ENCODE measurements at regions not wholly inside any gene's neighbourhood (a gene's known extent, or its start where the extent isn't known, plus 50 kb on each side); places are given as distances from the start of the nearest gene placed in this dataset.

DNA sequence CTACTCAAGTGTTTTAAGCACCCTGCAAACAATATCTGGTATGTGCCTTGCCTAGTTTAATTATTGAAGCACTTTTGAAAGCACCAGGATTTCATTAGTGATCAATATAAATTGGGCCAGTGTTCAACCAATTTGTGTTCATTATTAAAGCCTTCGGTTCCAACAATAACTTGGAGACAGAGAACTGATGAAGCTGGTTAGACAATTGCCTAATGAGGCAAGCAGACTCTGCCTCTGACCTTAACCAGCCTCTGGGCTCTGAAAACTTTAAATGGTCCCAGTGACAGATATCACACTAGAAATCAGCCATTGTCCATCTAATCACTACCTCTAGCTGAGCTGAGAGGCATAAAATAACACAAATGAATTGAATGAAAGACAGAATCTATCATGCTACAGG, 139.9 kb upstream of the CNTN6 start:
- no peak for DNase-seq

DNA sequence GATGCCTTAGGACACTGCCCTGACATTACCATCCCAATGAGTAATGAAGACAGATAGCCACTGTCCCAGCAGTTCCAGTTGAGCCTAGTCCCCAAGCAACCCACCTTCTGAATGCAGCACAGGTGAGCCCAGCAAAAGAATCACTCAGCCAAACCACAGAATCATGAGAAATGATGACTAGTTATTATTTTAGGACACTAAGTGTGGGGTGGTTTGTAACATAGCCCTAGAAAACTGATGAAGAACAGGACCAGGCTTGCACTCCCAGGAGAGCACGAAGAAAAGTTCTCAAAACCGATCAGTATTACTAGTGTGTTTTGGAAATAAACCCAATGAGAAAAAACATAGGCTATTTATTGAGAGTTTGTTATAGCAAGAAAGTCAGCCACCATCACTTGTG, 129.6 kb upstream of the CNTN6 start:
- DNase-seq, result no peak

DNA sequence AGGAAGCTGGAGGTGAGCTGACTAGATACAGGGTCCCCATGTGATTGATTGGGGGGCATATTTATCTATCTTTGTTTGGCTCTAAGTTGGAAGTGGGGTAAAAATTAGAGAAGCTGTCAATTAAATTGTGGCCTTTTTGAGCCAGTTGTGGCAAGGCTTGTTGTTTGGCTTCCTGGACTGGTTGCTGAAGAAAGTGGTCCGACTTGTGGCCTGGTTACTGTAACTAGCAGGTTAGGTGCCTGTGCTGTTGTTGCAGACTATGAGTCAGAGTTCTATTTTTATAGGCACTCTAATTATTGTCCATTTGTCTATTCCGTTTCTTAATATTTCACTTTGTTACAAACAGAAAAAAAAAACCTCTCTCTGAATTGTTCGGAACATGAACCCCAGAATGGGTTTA, 129.1 kb upstream of the CNTN6 start:
- no peak for DNase-seq

DNA sequence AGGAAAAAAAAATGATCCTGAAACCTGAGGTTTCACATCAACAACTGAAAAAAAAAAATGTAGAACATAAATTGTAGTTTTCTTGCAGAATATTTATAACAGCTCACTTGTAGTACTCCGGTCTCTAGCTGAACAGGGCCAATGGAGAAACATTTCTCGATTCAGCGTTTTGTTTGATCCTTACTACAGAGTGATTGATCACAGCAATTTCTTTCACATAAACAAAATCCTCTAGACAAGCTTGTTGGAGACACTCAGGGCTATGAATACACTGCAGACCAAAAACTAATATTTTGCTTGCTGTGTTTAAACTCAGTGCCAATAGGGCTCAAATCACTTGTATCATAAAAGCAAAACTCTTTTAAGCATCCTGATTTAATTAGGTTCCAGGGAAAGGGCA, 127.0 kb upstream of the CNTN6 start:
- no peak for DNase-seq

DNA sequence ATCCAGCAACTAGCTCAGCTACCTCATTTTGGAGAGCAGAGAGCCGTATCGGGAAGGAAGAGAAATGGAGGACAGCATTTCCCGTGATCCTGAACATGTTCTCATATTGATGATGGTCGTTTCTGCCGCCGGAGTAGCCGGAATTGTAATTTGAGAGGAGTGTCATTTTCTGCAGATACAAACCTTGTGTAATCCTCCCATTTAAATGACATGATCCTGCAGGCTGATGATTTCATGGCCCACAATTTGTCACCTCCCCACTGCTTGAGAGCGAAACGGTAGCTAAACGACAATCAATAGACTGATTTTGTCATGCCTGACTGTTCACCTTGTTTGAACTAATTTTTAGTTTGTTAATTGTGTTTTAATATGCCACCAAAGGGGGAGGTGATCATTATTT, 126.5 kb upstream of the CNTN6 start:
- no peak for DNase-seq

DNA sequence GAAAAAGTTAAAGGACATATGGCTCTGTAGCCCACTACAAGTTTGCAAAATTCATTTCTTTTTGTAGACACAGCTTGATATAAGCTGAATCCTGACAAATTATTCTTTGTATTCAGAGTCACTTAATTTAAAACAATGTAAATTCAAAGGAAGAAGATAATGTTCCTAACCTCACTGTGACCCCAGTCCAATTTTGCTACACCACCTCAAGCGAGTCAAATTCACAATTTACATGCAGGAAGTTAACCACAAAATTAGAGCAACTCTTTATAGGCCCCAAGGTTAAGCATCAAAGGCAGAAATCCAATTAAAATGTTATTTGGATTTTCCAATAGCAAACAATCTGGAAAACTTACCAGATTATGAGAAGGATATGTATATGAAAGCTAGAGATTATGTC, 119.5 kb upstream of the CNTN6 start:
- DNase-seq, result no peak

DNA sequence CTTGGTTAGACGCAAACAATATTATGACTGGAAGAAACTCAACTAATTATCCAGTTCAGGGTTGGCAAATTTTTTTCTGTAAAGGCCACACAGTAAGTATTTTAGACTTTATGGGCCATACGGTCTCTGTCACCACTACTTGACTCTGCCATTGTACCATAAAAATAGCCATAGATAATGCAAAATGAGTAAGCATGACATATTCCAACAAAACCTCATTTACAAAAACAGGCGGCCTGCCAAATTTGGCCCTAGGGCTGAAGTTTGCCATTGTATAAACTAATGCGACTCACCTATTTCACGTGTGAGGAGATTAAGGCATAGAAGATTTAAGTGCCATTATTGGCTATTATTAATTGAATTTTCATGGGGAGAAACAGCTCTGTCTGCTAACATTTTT, 116.8 kb upstream of the CNTN6 start:
- no peak for DNase-seq

DNA sequence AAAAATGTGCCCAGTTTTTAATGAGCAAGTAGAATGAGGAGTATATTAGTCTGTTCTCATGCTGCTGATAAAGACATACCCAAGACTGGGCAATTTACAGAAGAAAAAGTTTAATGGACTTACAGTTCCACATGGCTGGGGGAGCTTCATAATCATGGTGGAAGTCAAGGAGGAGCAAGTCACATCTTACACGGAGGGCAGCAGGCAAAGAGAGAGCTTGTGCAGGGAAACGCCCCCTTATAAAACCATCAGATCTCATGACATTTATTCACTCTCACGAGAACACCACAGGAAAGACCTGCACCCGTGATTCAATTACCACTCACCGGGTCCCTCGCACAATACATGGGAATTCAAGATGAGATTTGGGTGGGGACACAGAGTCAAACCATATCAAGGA, 111.7 kb upstream of the CNTN6 start:
- no peak for DNase-seq

DNA sequence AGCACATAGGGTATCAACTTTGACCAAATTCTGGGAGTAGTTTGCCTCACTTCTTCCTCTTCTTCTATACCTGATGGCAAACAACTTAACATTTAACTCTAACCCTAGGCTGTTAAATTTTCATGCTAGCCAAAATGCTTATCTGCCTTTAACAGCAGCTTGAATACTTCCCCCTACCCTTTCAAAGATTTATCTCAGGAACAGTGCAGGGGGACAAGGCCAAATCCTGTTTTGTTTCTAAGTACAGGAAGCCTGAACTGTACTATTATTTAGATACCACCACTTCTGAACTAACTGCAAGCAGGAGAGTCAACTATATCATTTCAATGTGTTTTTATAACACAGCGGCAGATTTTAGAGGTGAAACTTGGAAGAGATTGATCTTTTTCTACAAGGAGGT, 104.0 kb upstream of the CNTN6 start:
- DNase-seq, result no peak

DNA sequence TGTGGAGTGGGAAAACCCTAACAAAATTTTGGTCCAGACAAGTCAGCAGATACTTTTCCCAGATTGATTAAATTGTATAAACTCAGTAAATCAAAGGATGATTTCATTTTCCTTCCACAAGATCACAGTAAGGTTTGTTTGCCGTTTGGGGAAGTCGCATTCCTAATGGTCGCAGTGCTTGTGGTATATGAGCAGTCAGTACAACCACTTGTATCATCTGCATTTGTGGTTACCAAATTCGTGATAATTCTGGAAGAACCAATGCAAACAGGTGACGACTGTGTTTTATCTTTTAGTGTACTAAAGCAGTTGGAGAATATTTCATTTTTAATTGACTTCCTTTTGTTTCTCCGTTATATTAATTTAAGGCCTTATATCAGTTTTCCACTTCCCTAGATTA, 100.0 kb upstream of the CNTN6 start:
- DNase-seq, result no peak

DNA sequence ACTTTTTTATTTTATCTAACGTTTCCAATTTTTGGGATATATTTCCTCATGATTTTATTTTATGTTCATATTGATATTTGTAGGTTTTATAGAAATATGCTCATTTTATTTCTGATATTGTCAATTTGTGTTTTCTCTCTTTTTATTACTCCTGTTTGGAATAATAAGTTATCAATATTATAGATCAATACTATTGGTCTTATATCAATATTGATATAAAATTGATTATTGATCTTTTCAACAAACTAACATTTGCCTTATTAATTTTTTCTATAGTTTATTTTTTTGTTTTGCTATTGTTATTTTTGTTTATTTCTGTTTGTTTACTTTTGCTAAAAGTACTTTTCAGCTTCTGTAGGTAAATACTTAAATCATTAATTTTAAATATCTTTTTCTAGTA, 90.8 kb upstream of the CNTN6 start:
- DNase-seq, result no peak

DNA sequence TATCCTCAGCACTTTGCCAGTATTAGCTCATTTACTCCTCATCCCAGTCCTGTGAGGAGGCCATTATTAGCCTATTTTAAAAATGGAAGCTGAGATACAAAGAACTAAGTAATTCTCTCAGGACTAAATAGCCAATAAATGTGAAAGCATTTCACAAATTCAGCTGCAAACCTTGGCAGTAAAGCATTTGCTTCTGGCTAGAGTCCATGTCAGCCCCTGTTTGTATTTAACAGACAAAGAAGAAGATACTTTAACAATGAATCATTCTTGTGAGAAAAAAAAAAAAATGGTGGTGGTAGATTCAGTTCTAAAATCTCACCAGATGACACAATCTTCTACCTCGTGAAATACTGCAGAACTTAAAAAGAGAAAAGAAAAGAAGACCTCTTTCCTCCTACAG, 85.0 kb upstream of the CNTN6 start:
- no peak for DNase-seq

DNA sequence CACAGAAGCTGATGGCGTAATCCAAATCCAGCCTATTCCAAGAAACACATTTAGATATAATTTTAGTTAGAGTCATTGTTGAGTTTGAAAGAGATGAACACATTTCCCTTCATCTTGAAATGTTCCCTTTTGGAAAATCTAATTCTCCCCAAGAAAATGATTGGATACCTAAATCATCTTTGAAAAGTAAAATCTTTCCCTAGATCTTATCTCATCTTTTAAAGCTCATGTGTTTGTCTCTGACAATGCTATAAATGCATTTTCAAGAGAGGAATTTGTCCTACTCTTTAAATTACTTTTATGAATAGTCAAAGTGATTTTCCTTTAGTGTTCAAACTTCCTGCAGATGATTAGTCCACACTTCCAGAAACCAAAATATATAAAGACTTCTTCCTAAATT, 82.6 kb upstream of the CNTN6 start:
- no peak for DNase-seq

DNA sequence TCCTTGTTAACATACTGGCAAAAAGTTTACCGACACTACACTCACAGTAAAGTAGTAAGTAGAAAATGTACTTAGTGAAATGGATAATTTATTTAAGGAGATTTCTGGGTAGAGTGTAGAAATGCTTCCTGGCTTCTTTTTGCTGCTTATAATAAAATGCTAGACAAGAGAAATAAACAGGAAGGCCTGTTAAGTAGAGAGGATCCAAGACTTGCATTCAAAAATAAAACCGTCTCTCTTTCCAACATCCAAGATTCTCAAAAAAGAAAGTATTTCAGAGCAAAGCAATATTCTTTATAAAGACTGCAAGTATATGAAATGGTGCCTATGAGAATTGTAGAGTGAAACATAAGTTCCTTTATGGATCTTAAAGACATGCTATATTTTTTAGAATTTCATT, 77.0 kb upstream of the CNTN6 start:
- no peak for DNase-seq

DNA sequence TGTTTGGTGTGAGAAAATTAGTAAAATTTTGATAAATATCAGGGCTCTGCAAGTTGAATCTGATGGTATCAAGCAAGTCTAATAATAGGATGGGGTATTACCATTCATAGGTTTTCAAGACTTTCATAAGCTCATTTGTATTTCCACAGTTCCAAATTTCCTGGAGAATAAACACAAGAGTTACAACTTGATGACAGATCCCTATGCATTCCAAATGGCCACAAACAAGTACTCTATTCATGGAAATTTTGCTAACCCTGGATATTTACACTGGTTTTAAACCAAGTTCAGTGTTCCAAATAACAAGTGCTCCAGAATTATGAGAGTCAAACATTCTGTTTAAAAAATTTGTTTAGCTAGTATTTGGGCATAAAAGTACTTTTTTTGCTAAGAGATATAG, 75.0 kb upstream of the CNTN6 start:
- DNase-seq, result no peak

DNA sequence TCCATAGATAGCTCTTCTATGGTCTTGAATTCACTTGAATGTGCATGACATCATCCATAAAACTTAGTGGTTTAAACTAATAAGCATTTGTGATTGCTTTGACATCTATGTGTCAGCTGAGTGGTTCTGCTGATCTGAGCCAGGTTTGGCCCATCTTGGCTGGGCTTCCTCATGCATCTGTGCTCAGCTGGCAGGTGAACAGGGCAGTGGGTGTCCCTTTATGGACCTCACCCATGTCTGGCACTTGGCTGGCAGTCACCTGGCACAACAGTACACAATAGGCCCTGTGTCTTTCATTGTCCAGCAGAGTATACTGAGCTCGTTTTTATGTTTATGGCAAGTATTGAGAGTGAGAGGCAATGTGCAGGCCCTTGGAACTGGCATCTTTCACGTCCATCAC, 73.7 kb upstream of the CNTN6 start:
- no peak for DNase-seq

DNA sequence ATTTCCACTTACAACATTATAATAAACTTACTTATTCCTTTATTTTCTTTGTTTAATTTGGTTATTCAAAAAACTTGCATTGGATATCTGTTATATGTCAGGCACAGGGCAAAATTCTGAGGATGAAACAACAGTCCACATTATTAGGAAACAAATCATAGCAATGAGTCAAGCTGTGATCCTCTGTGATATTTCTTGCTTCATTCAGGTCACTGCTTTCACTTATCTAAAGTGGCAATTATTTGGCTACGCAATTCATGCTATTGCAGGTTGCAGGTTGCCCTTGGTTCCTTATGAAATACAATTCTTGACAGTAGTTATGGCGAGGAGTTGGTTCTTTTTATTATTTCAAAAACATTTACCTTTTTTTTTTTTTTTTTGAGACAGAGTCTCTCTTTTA, 66.4 kb upstream of the CNTN6 start:
- no peak for DNase-seq

DNA sequence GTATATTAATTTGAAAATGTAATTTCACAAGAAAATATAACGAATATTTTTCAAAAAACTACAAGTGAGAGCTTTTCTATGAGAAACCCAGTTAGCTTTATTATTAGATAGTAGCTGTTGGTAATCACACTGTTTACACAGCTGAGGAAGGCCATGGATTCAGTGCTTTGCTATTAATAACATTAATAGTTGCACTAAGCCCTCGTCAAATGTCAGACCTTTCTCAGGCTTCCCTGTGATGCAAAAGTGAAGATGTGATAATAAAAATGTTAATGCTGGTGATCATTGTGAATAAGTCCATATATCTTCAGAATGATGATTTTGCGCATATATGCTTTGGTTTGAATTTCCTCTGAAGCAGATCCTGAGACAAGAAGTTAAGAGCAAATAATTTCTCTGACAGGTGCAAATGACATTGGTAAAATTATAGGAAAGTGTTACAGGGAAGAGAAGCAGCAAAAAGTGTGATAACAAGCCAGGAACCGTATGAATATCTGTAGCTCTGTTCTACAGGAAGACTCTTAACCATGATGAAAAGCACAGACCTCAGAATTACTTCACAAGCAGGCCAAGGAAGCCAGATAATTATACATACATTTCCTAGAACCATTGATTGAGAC, 56.5 kb upstream of the CNTN6 start:
- DNase-seq, result no peak

DNA sequence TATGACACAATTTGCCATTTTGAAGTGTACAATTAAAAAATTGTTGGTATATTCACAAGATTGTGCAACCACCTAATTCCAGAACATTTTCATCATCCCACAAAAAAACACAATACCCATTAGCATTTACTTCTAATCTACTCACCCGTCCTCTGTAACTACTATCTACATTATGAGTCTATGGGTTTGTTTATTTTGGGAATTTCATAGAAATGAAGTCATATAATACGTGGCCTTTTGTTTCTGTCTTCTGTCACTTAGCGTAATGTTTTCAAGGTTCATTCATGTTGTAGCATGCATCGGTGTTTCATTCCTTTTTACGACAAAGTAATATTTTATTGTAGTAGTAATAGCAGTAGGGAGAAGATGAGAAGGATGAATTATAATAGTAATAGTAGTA, 55.2 kb upstream of the CNTN6 start:
- DNase-seq, result no peak
